Middle frontal gyrus (tissue), 1 donor: ENCODE measurements at regions not wholly inside any gene's neighbourhood (a gene's known extent, or its start where the extent isn't known, plus 50 kb on each side); places are given as distances from the start of the nearest gene placed in this dataset.

Experiments
- DNase-seq: peaks from one replicate; pipeline ENCODE4 v3.0.0-alpha.2; 2015; ENCODE audit warnings: low spot score; ENCODE audit errors: extremely low spot score

GRCh38 chr10:3355536-3355935 is 183.0 kb upstream of the PITRM1 start:
- no peak for DNase-seq

- no peak for DNase-seq
These were observed 181.8 kb upstream of the PITRM1 start for GRCh38 chr10:3354174-3354900.

DNA sequence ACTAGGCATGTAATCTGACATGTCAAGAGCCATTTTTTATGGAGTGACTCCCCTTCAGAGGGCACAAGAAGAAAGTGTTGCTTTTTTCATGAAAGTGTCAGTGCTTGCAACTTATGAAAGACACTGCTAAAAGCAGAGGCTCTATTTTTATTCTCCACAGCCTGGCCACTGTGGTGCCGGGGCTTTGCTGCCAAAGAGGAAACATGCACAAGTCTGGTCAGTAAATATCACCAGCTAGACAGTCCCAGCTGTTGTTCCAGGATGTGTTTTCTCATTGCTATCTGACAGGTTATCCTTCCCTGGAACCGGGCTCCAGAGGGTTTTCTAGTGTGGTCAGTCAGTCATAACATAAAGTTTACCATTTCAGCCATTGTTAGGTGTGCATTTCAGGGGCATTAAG is 180.7 kb upstream of the PITRM1 start:
- DNase-seq = no peak

DNA sequence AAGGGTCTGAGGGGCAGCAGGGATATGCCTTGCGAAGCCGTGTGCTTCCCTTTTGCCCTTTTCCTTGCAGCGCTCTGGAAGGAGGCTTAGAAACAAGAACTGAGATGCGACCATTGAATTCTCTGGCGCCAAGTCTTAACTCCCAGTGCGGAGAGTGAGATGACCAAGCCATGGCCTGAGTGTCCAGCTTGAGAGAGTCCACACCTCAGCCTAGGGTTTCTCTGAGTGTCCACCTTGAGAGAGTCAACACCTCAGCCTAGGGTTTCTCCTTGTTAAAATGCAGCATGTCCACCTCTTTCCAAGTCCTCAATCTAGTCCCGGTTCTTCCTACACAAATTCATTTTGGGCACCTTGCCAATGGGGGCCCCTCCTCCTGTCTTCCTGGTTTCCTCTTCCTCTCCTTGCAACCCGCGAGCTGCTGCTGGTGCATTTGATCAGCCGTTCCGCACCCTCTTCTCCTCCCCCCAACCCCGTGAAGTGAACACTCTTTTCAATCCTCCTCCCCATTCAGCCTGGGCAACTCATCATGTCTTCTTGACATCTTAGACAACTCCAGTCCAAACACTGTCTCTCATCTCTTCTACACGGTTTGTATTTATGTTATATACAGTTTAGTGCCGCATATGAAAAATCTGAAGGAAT is 178.2 kb upstream of the PITRM1 start:
- no peak for DNase-seq

DNA sequence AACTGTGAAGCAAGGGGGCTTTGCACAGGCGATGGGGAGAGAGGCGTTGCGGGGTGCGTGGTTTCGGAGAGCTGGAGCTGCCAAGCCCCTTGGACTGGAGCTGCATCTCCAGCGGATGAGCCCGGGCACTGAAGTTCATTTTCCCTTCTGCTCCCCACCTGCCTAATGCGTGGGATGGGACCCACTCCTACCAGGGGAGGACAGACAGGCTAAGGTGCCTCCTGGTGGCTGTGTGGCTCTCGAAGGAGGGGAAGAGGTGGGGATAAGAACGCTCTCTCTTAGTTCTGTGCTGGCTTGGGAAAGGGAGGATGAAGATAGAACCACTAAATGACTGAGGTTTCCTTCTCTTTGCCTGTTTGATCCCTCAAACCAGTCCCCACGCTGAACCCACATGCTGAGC is 177.6 kb upstream of the PITRM1 start:
- DNase-seq = no peak

- no peak for DNase-seq
These were observed 176.0 kb upstream of the PITRM1 start for GRCh38 chr10:3348564-3348963.

- DNase-seq = no peak
These were observed 175.0 kb upstream of the PITRM1 start for GRCh38 chr10:3347413-3348182.

DNA sequence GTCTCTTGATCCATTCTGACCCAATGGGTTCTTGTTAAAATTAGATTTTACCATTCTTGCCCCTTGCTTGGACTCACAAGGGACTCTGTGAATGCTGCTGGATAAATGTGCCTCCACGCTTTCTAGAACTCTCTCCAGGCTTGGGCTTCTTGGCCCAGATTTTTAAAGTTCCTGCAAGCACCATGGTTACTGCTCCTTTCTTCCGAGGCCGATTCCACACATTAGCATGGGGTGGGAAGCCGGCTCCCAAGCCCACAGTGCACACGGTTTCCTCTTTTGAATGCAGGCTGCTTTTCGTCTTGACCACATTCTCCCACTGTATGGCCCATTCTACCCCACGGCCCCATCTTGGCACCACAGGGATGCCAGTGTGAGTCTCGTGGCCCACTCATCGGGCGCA is 174.3 kb upstream of the PITRM1 start:
- DNase-seq = no peak

GRCh38 chr10:3342771-3343170 is 170.2 kb upstream of the PITRM1 start:
- DNase-seq = no peak

- no peak for DNase-seq
These were observed 167.6 kb upstream of the PITRM1 start for GRCh38 chr10:3340127-3340730.

DNA sequence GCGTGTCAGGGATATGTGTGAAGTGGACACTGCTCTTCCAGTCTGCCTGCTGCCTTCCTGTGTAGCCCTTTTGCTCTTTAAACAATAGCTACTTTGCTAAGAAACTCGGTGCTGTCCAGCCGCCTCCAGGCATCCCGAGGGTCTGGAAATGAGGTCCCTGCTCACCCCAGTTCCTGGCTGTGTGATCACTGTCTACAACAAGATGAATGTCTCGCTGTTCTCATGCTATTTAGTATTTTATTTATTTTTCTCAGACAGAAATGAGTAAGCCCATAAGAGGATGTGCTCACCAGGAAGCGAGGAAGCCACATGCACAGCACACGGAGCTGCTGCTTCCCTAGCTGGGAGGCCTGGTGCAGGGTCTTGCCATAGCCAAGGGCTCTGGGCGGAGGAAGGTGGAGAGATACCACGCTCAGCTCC is 167.0 kb upstream of the PITRM1 start:
- DNase-seq = no peak

DNA sequence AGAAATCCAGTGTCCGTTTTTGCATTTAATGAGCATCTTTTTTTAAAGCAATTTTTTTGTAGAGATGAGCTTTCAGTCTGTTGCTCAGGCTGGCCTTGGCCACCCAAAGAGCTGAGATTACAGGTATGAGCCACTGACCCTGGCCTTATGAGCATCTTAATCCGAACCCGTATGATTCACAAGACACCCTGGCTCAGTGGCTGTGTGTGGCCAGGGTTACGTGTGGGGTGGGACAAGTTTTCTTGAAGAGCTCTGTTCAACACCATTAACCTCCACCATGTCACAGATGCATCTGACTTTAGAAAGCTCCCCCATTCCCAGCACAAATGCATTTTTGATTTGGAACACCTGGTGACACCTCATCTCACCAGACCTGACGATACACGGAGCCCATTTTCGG is 166.5 kb upstream of the PITRM1 start:
- DNase-seq = no peak

GRCh38 chr10:3337741-3338140 is 165.2 kb upstream of the PITRM1 start:
- no peak for DNase-seq

- DNase-seq = no peak
These were observed 164.2 kb upstream of the PITRM1 start for GRCh38 chr10:3336673-3337293.

- no peak for DNase-seq
These were observed 160.8 kb upstream of the PITRM1 start for GRCh38 chr10:3333426-3333825.

- no peak for DNase-seq
These were observed 159.2 kb upstream of the PITRM1 start for GRCh38 chr10:3331690-3332230.

GRCh38 chr10:3331187-3331586 is 158.6 kb upstream of the PITRM1 start:
- no peak for DNase-seq

GRCh38 chr10:3330663-3331062 is 158.1 kb upstream of the PITRM1 start:
- no peak for DNase-seq

GRCh38 chr10:3325954-3326750 is 153.6 kb upstream of the PITRM1 start:
- no peak for DNase-seq

DNA sequence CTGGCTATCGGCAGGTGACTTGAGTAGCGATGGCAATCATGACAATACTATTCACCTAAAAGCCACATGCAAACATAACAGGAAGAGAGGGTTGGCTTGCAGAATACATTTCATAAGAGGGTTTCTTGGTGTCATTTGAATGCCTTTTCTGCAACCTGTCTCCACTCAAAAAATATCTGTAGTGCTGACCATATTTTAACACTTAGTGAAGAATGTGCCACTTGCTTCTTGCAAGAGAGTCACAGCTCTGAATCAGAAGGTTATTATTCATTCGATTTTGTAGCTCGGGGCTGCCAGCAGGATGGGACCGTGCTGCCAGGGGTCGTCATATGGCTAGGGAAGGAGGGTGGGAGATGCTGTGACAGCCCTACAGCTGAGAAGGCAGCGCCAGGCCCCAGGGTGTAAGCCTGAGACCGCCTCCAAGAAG is 152.0 kb upstream of the PITRM1 start:
- DNase-seq = no peak
